DMS153 treated with DMSO at 0.1 percent for 48 hours (cell line): ENCODE measurements at regions not wholly inside any gene's neighbourhood (a gene's known extent, or its start where the extent isn't known, plus 50 kb on each side); places are given as distances from the start of the nearest gene placed in this dataset.
"Not testable (repeated sequence)": the region's sequence is repeated elsewhere in the genome, so short reads cannot be mapped to it uniquely, and the experiment has no call there.

Experiments used
- DNase-seq: peaks from one replicate; lab custom pipeline; 2025; ENCODE audit not compliant: unreplicated experiment; lab: John Stamatoyannopoulos, UW

DNA sequence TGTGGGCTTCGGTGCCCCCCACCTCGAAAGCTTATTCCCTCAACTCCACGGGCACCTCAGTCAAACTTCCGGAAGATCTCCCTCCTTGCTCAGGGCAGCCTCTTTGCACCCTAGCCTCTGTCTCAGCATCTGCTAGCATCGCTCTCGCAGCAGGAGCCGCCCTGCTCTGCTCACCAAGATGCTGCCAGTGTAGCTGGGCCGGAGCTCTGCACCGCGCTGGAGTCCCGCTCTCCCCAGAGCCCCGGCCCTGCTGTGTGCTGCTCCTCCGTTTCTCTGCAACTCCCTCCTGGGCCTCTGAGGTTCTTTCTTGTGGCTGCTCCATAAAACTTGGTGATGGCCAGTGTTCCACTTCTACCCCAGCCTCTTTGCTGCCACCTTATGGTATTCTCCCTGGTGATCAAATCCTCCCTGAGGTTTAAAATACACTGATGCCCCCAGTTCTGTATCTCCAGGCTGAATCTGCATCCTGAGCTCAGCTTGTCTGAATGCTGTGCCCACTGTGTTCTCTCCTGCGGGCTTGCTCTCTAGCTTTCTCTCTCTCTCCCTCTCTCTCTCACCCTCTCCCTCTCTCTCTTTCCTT lies 198.0 kb downstream of the UQCRFS1 start:
- no peak for DNase-seq

DNA sequence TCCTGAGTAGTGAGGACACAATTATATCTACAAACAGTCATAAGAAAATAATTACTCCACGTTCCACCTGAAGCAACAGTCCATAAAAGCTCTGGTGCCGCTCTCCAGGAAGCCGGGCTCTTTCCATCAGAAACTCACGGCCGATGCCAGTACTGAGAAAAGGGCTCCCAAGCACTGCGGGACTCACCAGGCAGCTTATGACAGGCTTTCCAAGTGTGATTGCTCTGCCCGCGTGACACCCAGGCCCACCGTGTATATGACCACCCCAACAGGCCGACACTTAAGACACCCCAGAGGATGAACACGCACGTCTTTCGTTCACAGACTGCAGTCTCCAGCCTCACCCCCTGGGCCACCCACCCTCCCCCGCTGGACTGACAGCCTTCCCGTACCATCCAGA lies 199.0 kb downstream of the UQCRFS1 start:
- DNase-seq, result no peak

DNA sequence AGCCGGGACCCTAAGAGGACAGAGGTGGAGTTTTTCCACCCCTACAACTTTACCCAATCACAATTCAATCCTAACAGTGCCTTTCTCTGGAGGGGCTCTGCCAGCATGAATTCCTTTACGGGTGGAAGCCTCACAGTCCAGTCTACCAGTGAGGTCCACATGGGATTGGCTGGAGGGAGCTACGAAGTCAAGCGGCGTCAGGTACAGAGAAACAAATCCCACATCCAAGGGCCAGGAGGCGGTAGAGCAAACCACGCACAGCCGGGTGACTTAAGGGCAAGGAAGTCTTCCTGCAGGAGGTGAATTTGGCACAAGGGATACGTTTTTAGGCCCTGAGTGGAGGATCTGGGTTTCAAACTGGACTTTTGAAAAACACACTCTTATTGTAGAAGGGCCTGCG lies 199.6 kb downstream of the UQCRFS1 start:
- DNase-seq, result no peak

DNA sequence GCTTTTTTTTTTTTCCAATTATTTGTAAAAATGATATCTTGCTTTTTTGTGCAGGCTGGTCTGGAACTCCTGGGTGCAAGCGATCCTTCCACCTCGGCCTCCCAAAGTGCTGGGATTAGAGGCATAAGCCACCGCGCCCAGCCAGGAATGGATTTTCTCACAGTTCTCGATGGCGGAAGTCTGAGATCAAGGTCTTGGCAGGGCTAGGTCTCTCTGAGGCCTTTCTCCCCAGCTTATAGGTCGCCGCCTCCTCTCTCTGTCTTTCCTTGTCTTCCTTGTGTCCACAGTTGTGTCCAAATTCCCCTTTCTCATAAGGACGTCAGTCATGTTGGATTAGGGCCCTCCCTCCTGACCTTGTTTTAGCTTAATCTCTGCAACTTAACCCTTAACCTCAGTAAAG lies 200.5 kb downstream of the UQCRFS1 start:
- no peak for DNase-seq

DNA sequence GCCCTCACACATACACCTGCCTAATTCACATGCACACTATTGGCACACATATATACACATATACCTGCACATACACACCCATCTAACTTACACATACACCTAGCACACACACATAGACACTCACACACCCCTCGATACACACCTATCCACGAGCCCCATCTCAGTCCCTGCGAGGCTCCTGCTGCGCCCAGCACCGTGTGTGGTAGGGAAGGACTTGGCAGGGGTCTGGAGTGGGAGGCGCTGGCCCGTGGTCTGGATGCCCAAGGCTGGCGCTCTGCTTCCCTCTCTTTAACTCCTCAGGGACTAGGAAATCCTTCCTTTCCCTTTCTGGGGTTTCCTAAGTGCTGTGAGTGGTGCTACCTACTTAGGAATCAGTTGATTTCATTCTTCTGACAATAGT lies 202.7 kb downstream of the UQCRFS1 start:
- no peak for DNase-seq

DNA sequence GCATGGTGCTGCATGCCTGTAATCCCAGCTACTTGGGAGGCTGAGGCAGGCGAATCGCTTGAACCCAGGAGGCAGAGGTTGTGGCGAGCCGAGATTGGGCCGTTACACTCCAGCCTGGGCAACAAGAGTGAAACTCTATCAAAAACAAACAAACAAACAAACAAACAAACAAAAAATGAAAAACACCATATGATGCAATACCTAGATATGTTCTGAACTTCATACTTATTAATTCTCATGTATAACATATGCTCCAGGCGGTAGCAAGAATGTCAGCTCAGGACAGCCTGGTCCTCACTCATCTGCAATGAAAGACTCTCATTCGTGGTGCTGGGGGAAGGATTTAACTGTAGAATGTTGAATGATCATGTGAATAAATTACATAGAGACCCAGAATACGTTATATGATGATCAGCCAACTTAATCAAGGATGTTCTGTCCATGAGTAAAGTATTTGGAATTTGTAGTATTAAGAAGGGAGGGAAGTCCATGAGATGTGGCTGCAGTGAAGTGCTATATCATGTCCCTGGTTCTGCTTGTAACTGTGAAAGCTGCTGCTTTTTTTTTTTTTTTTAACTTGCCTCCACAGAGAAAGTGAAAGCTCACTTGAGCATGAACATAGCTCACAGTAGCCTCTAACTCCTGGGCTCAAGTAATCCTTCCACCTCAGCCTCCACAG lies 206.8 kb downstream of the UQCRFS1 start:
- no peak for DNase-seq

DNA sequence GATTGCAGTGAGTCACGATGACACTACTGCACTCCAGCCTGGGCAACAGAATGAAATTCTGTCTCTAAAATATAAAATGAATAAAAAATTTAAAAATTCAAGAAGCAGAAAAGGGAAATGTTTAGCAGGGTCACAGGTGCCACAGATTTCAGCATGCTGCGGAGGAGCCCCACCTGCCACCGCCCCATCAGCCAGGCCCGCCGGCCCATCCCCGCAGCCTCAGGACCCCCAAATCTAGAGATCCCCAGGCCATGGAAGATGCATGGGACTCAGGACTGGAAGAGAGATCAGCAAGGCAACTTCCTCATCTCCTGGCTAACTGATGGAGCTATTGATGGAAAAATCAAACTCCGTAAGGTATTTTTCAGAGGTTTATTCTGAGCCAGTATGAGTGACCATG lies 208.2 kb downstream of the UQCRFS1 start:
- no peak for DNase-seq

DNA sequence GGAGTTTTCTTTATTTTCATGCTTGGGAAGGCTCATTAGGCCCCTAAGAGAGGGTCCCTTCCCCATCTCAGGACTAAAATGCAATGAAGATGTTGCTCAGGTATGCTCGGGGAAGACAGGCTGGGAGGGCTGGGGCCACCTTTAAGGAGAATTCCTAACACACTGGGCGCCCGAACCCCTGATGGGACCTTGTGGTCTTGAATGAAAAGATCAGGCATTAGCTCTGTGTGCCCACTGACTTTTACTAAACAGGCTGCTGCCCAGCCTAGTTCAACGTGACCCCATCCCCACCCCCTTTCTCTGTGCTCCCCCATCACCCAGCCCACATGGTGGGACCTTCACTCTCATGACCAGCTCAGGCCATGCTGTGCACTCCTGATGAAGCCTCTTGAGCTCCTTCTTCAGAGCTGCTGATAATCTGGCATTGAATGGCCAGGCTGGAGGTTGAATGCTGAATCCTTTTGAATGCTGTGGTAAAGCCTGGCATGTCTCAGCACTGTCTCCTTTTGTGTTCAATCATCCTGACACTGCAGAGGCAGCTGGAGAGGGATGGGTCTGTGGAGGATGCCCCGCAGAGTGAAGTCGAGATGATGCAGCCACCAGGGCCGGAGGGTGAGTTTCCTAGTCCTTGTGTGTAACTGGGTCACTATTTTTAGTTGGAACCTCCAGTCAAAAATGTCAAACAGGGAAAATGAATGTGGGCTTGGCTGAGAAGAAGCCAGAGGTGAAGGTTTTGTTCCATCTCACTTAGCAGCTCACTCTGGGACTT lies 209.1 kb downstream of the UQCRFS1 start:
- DNase-seq, result no peak

DNA sequence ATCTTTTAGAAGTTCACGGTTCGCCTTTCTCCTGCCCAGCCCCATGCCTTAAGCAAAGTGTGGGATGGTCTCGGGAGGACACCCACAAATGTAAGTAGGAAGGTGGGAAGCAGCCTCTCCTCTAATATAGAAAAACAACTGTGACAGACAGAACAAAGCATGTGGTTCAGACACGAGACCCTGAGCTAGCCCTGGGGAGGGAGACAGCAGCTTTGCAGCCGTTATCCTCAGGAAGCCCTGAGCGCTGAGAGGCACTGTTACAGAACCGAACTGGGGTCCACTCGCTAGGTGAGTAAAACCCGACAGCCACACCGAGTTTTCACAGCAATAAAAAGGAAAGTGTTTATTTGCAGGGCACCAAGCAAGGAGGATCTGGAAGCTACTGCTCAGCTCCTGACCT lies 210.6 kb downstream of the UQCRFS1 start:
- DNase-seq, result no peak

DNA sequence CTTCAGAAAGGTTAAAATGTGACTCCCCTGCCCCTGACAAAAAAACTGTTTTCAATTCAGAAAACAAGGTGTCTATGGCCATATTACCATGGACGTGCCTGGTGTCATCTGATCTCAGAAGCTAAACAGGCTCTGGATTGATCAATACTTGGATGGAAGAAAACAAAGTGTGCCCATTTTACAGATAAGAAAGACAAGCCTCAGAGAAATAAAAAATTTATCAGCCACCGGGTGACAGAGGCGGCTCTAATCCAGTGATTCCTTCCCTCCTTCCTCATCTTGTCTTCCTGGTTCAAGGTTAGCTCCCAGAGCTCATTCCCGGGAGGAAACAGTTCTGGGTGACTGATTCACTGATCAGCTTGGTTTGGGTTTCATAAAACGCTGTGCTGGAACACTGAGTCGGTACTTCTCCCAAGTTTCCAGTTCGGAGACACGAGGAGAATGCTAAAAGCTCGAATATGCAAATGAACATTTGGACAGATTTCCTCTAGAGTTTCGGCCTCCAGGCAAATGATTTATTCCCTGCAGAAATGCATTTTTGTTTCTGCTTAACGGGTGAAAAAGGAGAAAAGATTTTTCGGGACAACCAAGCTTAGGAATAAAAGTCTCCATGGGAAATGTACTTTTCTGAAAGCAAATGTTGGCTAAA lies 211.2 kb downstream of the UQCRFS1 start:
- DNase-seq, result no peak

DNA sequence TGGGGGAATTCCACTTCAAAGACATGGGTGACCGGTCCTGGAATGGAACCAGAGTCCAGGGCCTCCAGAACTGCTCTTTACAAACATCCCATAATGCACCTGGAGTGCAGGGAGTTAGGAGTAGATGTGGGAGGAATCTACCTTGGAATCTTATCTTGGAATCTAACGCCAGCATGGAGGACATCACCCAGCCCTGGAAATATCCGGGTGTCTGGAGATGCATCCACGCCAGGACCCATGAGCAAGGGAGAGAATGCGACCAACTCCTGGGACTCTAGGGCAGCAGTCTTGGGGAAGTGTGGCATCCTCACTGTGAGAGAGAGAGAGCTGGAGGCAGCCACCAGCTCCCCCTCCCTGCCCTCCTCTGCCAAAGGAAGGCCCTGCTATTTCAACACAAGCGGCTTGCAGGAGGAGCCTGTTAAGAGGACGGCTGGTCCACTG lies 211.8 kb downstream of the UQCRFS1 start:
- DNase-seq, result no peak

DNA sequence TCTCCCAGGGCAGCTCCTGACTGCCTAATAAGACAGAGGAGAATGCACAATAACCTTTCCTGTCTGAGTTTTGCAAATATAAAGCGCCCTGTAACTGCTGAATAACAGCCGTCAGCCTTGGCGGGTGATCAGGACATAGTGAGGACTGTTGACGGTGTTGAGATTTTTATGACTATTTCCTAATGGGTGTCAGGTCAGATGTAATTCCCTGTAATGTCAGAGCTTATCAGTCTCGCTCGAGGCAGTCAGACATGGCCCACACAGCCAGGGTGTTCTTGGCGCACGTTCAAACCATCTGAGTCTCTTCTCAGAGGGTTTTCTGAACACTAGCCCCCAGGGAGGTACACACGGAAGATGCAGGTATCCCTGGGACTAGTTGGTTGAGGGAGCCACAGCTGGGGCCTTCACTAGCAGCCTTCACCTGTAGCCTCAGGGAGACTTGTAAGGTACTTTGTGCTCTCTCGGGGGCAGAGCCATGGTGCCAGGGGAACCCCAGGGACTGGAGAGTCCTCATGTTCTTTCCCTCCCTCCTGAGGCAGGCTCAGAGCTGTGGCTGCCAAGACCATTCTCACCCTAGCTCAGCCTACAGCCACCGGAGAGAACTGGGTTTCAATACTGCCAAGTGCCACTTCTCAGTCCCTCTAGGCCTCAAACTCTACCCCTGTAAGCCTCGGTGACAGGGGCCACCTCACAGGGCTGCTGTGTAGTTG lies 213.1 kb downstream of the UQCRFS1 start:
- no peak for DNase-seq

DNA sequence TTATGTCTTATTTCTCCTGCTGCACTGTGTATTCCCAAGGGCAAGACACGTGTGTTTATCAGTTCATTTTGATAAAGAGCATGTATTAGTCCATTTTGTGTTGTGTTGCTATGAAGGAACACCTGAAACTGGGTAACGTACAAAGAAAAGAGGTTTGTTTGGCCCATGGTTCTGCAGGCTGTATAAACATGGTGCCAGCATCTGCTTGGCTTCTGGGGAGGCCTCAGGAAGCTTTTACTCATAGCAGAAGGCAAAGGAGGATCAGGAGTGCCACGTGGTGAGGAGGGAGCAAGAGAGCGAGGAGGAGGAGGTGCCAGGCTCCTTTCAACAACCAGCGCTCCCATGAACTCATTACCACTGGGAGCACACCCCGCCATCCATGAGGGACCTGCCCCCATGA lies 214.0 kb downstream of the UQCRFS1 start:
- no peak for DNase-seq

DNA sequence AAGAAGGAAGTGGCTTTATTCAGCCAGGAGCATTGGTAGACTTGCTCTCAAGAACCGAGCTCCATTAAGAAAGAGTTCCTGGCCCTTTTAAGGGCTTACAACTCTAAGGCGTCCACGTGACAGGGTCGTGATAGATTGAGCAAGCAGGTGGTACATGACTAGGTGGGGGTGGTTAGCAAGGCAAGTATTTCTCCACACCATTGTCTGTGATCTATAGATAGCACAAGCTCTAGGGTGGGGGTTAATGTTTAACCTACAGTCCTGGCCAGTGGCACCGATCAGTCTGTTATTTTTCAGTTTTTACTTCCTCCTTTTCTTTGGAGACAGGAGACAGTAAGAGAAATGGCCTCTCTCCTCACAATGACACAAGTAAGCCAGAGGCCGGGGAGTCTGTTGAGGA lies 215.1 kb downstream of the UQCRFS1 start:
- not testable (repeated sequence) for DNase-seq

DNA sequence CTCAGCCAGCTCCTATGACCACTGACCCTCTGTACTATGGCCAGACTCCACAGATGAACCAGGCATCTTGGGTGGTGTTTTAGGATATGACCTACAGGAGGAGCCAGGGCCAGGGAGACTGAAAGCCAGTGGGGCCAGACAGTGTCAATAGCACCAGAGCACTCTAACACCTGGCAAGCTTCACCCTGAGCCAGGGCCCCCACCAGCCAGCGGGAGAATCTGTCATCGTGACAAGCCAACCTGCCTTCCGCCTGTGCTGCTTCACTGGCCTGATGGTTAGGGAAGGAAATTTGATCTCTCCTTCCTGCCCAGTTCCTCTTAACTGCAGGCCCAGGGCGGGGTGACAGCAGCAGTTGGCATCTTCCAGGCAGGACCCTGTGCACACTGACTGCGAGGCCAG lies 222.4 kb downstream of the UQCRFS1 start:
- no peak for DNase-seq

DNA sequence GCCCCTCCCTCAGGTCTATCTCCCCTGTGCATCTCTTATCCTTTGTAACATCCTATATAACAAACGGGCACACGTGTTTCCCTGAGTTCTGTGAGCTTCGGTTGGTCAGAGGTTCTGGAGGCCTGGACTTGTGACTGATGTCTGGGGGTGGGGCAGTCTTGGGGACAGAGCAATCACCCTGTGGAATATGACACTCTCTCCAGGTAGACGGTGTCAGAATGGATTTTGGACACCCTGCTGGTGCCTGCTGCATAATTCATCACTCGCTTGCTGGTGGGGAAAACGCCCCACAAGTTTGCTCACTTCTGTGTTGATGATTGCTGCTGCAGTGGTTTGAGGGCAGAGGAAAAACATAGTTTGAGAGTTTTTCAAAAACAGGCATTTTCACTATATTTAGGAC lies 223.2 kb downstream of the UQCRFS1 start:
- no peak for DNase-seq

DNA sequence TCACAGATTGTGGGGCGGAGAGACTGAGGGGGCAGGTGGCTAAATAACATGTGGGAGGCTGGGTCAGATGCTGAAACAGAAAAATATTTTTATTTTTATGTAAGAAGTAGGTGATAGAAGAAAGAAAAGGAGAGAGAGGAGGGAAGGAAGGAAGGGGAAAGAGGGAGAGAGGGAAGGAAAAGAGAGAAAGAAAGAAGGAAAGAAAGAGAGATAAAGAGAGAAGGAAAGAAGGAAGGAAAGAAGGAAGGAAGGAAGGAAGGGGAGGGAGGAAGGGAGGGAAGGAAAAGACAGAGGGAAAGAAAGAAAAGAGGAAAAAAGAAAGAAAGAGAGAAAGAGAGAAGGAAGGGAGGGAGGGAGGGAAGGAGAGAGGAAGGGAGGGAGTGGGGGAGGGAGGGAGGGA lies 224.9 kb downstream of the UQCRFS1 start:
- no peak for DNase-seq

DNA sequence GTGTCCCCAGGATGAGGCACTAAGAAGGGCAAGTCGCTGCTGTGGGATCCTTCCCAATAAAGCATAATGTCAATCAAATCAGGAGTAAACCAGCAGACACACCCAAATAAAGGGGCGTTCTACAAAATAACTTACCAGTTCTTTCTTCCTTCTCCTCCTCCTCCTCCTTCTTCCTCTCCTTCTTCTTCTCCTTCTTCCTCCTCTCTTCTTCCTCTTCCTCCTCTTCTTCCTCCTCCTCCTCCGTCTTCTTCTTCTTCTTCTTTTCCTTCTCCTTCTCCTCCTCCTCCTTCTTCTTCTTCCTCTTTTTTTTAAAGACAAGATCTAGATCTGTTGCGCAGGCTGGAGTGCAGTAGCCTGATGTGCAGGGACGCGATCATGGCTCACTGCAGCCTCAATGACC lies 225.8 kb downstream of the UQCRFS1 start:
- no peak for DNase-seq

DNA sequence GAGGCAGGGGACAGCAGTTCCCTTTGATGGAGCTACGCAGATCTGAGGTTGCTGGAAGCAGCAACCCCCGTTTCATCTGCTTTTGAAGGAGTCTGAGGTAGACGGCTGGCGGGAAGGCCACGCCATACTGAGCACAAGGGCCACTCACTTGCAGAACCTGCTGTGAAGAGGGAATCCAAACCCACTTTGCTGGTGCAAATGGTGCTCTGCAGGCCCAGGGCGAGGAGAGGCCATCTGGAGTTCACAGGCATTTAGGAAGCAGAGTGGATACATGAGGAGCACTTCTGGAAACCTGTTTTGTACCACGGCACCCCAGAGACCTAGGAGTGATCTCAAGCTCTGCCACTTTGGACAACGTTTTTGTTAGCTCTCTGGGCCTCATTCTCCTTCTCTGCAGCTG lies 227.8 kb downstream of the UQCRFS1 start:
- no peak for DNase-seq

DNA sequence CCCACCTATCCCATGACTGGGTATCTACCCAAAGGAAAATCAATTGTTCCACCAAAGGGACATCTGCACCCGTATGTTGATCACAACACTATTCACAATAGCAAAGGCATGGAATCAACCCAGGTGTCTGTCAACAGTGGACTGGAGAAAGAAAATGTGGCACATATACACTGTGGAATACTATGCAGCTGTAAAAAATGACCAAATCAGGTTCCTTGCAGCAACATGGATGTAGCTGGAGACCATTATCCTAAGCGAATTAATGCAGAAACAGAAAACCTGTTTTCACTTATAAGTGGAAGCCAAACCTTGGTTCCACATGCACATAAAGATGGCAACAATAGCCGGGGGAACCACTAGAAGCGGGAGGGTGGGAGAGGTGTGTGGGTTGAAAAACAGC lies 228.6 kb downstream of the UQCRFS1 start:
- DNase-seq, result no peak

DNA sequence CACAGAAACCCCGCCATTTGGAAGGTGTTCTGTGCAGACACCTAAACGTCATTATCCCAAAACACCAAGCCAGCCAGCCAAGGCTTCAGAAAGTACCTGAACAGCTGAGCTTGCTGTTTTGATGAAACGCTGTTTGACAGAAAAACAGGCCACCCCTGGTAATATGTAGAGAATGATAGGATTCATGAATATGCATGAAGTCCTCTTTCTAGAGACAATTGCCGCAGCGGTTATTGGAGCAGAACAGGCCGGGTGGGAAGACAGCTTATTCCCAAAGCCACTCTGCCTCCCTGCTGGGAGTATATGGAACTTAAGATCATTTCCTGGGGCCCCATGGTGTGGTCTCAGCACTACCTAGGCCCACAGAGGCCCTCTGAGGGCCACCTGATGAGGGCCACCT lies 229.5 kb downstream of the UQCRFS1 start:
- no peak for DNase-seq
